Panc1 (cell line): ENCODE measurements at regions not wholly inside any gene's neighbourhood (a gene's known extent, or its start where the extent isn't known, plus 50 kb on each side); places are given as distances from the start of the nearest gene placed in this dataset.

Experiments used
- ATAC-seq: fragments of 200-7000 bp; cut with Tn5 transposase; 2 replicates; pipeline ENCODE4 v1.9.1; 2020; ENCODE audit warnings: mild to moderate bottlenecking, moderate library complexity
- BruUV-seq: library from RNA; stranded (reverse); fragments of 400-500 nt; replicated peaks from 2 replicates; lab custom pipeline; 2021; lab: Mats Ljungman, UMichigan
- CTCF ChIA-PET: fragments of 300-600 bp; sonication (Branson Sonifier 250); formaldehyde crosslinking; loops from one replicate; lab custom pipeline; 2022; ENCODE audit warnings: antibody characterized with exemption; lab: Charles Lee
- POLR2A ChIA-PET: fragments of 300-600 bp; sonication (Branson Sonifier 250); formaldehyde crosslinking; loops from one replicate; lab custom pipeline; 2022; ENCODE audit warnings: antibody characterized with exemption; lab: Charles Lee
- DNase-seq: peaks from one replicate; pipeline ENCODE4 v3.0.0-alpha.2; 2010; ENCODE audit warnings: low read depth, low spot score
- H3K27ac ChIP-seq: 2 replicates; pipeline ENCODE4 v1.5.1; 2011; ENCODE audit warnings: mild to moderate bottlenecking, low read length, inconsistent platforms
- H3K27me3 ChIP-seq: fragments of 200-500 bp; sonication (Bioruptor generic); 2 replicates; pipeline ENCODE4 v1.6.0; 2014; ENCODE audit warnings: low read length, inconsistent platforms; ENCODE audit not compliant: control insufficient read depth, insufficient read depth
- H3K36me3 ChIP-seq: fragments of 200-500 bp; sonication (Bioruptor generic); 2 replicates; pipeline ENCODE4 v1.5.1; 2014; ENCODE audit warnings: inconsistent platforms, mild to moderate bottlenecking, low read length, moderate library complexity; ENCODE audit not compliant: control insufficient read depth, insufficient read depth
- H3K4me1 ChIP-seq: 2 replicates; pipeline ENCODE4 v1.5.1; 2011; ENCODE audit warnings: inconsistent platforms, mild to moderate bottlenecking, low read length, moderate library complexity; ENCODE audit not compliant: control insufficient read depth, insufficient read depth
- H3K4me3 ChIP-seq, 2 experiments: 2 replicates each; pipeline ENCODE4 v1.5.1; 2011 to 2012; ENCODE audit warnings: low read depth in 2 of 2, low read length in 2 of 2, mild to moderate bottlenecking in 2 of 2, inconsistent platforms in 1 of 2, moderate library complexity in 1 of 2
- H3K9me3 ChIP-seq: fragments of 200-500 bp; sonication (Bioruptor generic); 2 replicates; pipeline ENCODE4 v1.5.1; 2014; ENCODE audit warnings: low read depth, mild to moderate bottlenecking, inconsistent platforms, low read length, moderate library complexity; ENCODE audit not compliant: control insufficient read depth, insufficient read depth
- CTCF ChIP-seq: fragments of 450-650 bp; IDR thresholded peaks from 2 replicates; pipeline ENCODE4 v1.5.1; 2017; ENCODE audit warnings: mild to moderate bottlenecking
- POLR2AphosphoS5 ChIP-seq: IDR thresholded peaks from 2 replicates; pipeline ENCODE4 v1.6.1; 2012; ENCODE audit warnings: mild to moderate bottlenecking, low read depth, low read length, moderate library complexity
- SIN3A ChIP-seq: IDR thresholded peaks from 2 replicates; pipeline ENCODE4 v1.6.1; 2012; ENCODE audit warnings: low read depth, mild to moderate bottlenecking, low read length, moderate library complexity, borderline replicate concordance; ENCODE audit not compliant: insufficient read depth
- TCF7L2 ChIP-seq: IDR thresholded peaks from 2 replicates; pipeline ENCODE4 v1.6.1; 2011; ENCODE audit warnings: mild to moderate bottlenecking, low read depth, low read length, inconsistent platforms
- in situ Hi-C: cut with HindIII; loops from 2 replicates; pipeline ENCODE4 v1.10.0; 2016; ENCODE audit warnings: low sequenced_read_pairs, low pct_unique_long_range_greater_than_20kb
- intact Hi-C: fragments of 100-400 bp; cut with micrococcal nuclease; formaldehyde crosslinking; loops from one replicate; pipeline ENCODE4 v1.10.0; 2022; ENCODE audit not compliant: unreplicated experiment
- TF ChIP-seq, protein P1 (sequence below), 2 experiments: IDR thresholded peaks; 2 replicates each; pipeline ENCODE4 v1.6.1; 2011 to 2012; ENCODE audit warnings: low read depth in 2 of 2, control low read depth in 1 of 2, low read length in 1 of 2, mild to moderate bottlenecking in 1 of 2, moderate library complexity in 1 of 2; ENCODE audit not compliant: insufficient read depth in 1 of 2

DNA sequence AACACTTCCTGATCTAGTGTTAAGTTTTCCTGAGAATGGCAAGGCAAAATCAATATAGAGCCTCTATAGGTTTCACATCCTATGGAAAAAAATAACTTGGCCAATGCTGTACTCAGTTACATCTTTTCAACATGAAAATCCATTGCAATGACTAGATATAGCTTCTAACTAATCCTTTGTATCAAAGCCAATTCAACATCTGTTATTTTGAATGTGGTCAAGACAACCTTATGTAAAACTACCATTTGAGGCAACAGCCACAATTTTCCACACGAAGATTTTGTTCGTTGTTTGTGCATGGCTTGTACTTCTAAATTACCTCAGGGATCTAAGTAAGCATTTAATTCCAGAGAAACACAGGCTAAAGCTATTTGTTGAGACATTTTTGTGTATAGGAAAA is 637.8 kb upstream of the EYS start:
- Histone ChIP-seq H3K27ac (no peak overlapping the region), H3K9me3 (no peaks in the 10 kb centered on the region), H3K4me1 (no peaks in the 10 kb centered on the region), H3K36me3 (no peaks in the 10 kb centered on the region), H3K27me3 (no peaks in the 10 kb centered on the region), H3K4me3 (no peak overlapping the region)
- DNase-seq (no peak), ATAC-seq (no peak)
- BruUV-seq: no TSS peak
- ChIA-PET POLR2A (no interaction called here), CTCF (no interaction called here)
- intact Hi-C loops: no loop called here
- TF ChIP-seq CTCF: no peak
- TF ChIP-seq, protein P1, sequence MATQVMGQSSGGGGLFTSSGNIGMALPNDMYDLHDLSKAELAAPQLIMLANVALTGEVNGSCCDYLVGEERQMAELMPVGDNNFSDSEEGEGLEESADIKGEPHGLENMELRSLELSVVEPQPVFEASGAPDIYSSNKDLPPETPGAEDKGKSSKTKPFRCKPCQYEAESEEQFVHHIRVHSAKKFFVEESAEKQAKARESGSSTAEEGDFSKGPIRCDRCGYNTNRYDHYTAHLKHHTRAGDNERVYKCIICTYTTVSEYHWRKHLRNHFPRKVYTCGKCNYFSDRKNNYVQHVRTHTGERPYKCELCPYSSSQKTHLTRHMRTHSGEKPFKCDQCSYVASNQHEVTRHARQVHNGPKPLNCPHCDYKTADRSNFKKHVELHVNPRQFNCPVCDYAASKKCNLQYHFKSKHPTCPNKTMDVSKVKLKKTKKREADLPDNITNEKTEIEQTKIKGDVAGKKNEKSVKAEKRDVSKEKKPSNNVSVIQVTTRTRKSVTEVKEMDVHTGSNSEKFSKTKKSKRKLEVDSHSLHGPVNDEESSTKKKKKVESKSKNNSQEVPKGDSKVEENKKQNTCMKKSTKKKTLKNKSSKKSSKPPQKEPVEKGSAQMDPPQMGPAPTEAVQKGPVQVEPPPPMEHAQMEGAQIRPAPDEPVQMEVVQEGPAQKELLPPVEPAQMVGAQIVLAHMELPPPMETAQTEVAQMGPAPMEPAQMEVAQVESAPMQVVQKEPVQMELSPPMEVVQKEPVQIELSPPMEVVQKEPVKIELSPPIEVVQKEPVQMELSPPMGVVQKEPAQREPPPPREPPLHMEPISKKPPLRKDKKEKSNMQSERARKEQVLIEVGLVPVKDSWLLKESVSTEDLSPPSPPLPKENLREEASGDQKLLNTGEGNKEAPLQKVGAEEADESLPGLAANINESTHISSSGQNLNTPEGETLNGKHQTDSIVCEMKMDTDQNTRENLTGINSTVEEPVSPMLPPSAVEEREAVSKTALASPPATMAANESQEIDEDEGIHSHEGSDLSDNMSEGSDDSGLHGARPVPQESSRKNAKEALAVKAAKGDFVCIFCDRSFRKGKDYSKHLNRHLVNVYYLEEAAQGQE (IDR thresholded peaks at IDR 0.05; ENCODE audit: insufficient read depth in 1 of 2, low read depth in 2 of 2, low read length in 1 of 2): no peak
- TF ChIP-seq POLR2AphosphoS5: no peak
- TF ChIP-seq TCF7L2: no peak
- no peak for TF ChIP-seq SIN3A
- in situ Hi-C loops: no loop called here

- POLR2A ChIA-PET: no interaction called here
- CTCF ChIA-PET: no interaction called here
- in situ Hi-C loops: no loop called here
- no peak for TF ChIP-seq SIN3A
- TF ChIP-seq, protein P1 (IDR thresholded peaks at IDR 0.05; ENCODE audit: insufficient read depth in 1 of 2, low read depth in 2 of 2, low read length in 1 of 2): no peak
- TF ChIP-seq TCF7L2: no peak
- TF ChIP-seq POLR2AphosphoS5: no peak
- no peak for TF ChIP-seq CTCF
- no peak overlapping the region for H3K27ac ChIP-seq
- no TSS peak for BruUV-seq
- DNase-seq (no peak), ATAC-seq (no peak)
- H3K4me1 ChIP-seq: no peaks in the 10 kb centered on the region
- intact Hi-C loops: no loop called here
- no peak overlapping the region for H3K4me3 ChIP-seq
- no peaks in the 10 kb centered on the region for H3K9me3 ChIP-seq
- no peaks in the 10 kb centered on the region for H3K36me3 ChIP-seq
- H3K27me3 ChIP-seq: no peaks in the 10 kb centered on the region
These were observed 633.7 kb upstream of the EYS start for GRCh38 chr6:66340736-66341135.
